SU-DHL-6 (cell line): ENCODE measurements at regions not wholly inside any gene's neighbourhood (a gene's known extent, or its start where the extent isn't known, plus 50 kb on each side); places are given as distances from the start of the nearest gene placed in this dataset.

Experiments
- H2AFZ ChIP-seq: fragments of 200-600 bp; sonication (generic); 2 replicates; pipeline ENCODE4 v1.6.1; 2014; ENCODE audit warnings: low read depth, mild to moderate bottlenecking, moderate library complexity, mixed read lengths, antibody characterized with exemption, low read length; ENCODE audit not compliant: severe bottlenecking
- H3F3A ChIP-seq: fragments of 200-600 bp; shearing (Covaris generic); 2 replicates; pipeline ENCODE4 v1.6.0; 2016; ENCODE audit warnings: antibody characterized with exemption, mild to moderate bottlenecking; ENCODE audit not compliant: insufficient read depth
- H3K27ac ChIP-seq: fragments of 200-600 bp; sonication (generic); 2 replicates; pipeline ENCODE4 v1.5.1; 2016; ENCODE audit warnings: low read depth, mild to moderate bottlenecking, low read length, moderate library complexity, mixed read lengths
- H3K27me3 ChIP-seq: fragments of 200-600 bp; sonication (generic), shearing (Covaris generic); 2 replicates; pipeline ENCODE4 v1.6.0; 2014; ENCODE audit warnings: mild to moderate bottlenecking, low read length
- H3K36me3 ChIP-seq: fragments of 200-600 bp; sonication (generic); 2 replicates; pipeline ENCODE4 v1.6.1; 2014; ENCODE audit warnings: mild to moderate bottlenecking, low read length, mixed read lengths
- H3K4me2 ChIP-seq: fragments of 300-600, 200-600 bp; shearing (Covaris generic), sonication (generic); 2 replicates; pipeline ENCODE4 v1.6.0; 2014; ENCODE audit warnings: low read length, low read depth, mild to moderate bottlenecking; ENCODE audit not compliant: poor library complexity, severe bottlenecking
- H3K4me3 ChIP-seq: fragments of 200-600 bp; sonication (generic); 2 replicates; pipeline ENCODE4 v1.5.1; 2014; ENCODE audit warnings: antibody characterized with exemption, low read length, mild to moderate bottlenecking, mixed read lengths; ENCODE audit not compliant: insufficient read depth, poor library complexity, severe bottlenecking
- H3K79me2 ChIP-seq: fragments of 200-600 bp; sonication (generic); 2 replicates; pipeline ENCODE4 v1.6.1; 2014; ENCODE audit warnings: mild to moderate bottlenecking, low read length, moderate library complexity; ENCODE audit not compliant: insufficient read depth
- H3K9ac ChIP-seq: fragments of 200-600 bp; sonication (generic); 2 replicates; pipeline ENCODE4 v1.7.0; 2014; ENCODE audit warnings: mild to moderate bottlenecking, low read length
- H3K9me2 ChIP-seq: fragments of 200-600 bp; sonication (generic); replicated peaks from 2 replicates; pipeline ENCODE4 v1.6.1; 2014; ENCODE audit warnings: low read length; ENCODE audit not compliant: insufficient read depth
- H3K9me3 ChIP-seq: fragments of 200-600 bp; sonication (generic); 2 replicates; pipeline ENCODE4 v1.6.1; 2014; ENCODE audit warnings: low read length, mixed read lengths; ENCODE audit not compliant: insufficient read depth
- H4K20me1 ChIP-seq: fragments of 200-600 bp; sonication (generic); 2 replicates; pipeline ENCODE4 v1.6.1; 2014; ENCODE audit warnings: low read depth, mild to moderate bottlenecking, antibody characterized with exemption, low read length, moderate library complexity, mixed read lengths
- CTCF ChIP-seq: fragments of 200-600 bp; sonication (generic); IDR thresholded peaks from one replicate; pipeline ENCODE4 v1.5.1; 2017; ENCODE audit warnings: antibody characterized with exemption, mild to moderate bottlenecking, low read length, moderate library complexity; ENCODE audit not compliant: insufficient read depth, poor library complexity, severe bottlenecking
- EZH2phosphoT487 ChIP-seq: fragments of 200-600 bp; sonication (generic), shearing (Covaris generic); conservative IDR thresholded peaks from 2 replicates; pipeline ENCODE4 v1.6.1; 2018; ENCODE audit warnings: mild to moderate bottlenecking, antibody characterized with exemption, low read length, moderate library complexity, mixed read lengths

DNA sequence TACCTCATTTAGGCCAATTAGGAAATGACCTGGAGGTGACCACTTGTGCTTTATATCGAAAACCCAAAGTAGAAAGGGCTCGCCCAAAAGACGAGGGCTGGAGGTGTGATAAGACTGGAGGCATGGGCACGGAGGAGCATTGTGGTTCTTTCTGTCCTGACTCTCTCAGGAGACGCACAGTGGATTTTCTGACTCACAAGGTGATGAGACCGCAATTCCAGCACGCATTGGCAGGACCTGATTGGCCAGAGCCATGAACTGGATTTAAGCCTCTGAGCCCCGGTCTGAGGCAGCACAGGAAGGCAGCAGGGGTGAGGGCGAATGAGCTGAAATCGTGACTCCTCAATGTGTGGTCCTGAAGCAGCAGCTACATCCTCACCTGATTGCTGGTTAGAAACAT is 559.1 kb upstream of the SALL1 start:
- H2AFZ ChIP-seq, result no peak overlapping the region
- no peaks in the 10 kb centered on the region for H3K79me2 ChIP-seq
- H3K27ac ChIP-seq, result no peak overlapping the region
- H4K20me1 ChIP-seq, result no peaks in the 10 kb centered on the region
- no peaks in the 10 kb centered on the region for H3F3A ChIP-seq
- H3K36me3 ChIP-seq, result no peaks in the 10 kb centered on the region
- no peak overlapping the region for H3K4me3 ChIP-seq
- TF ChIP-seq CTCF, result no peak
- TF ChIP-seq EZH2phosphoT487, result no peak
- H3K9me2 ChIP-seq, result no peaks in the 10 kb centered on the region; the same call in 1 of the 2 replicates
- no peak overlapping the region for H3K9ac ChIP-seq
- H3K9me3 ChIP-seq, result no peaks in the 10 kb centered on the region
- H3K27me3 ChIP-seq, result no peaks in the 10 kb centered on the region
- no peak overlapping the region for H3K4me2 ChIP-seq

GRCh38 chr16:51708861-51709260 is 557.8 kb upstream of the SALL1 start:
- Histone ChIP-seq H3K79me2 (no peaks in the 10 kb centered on the region), H3K27me3 (no peaks in the 10 kb centered on the region), H4K20me1 (no peaks in the 10 kb centered on the region), H2AFZ (no peak overlapping the region), H3F3A (no peaks in the 10 kb centered on the region), H3K27ac (no peak overlapping the region), H3K4me3 (no peak overlapping the region), H3K4me2 (no peak overlapping the region), H3K36me3 (no peaks in the 10 kb centered on the region), H3K9ac (no peak overlapping the region), H3K9me3 (no peaks in the 10 kb centered on the region), H3K9me2 (peaks cover under 1% of the 10 kb centered on the region; the same call in 1 of the 2 replicates)
- TF ChIP-seq EZH2phosphoT487 (no peak), CTCF (no peak)

GRCh38 chr16:51707666-51708065 is 556.6 kb upstream of the SALL1 start:
- Histone ChIP-seq H3K36me3 (no peaks in the 10 kb centered on the region), H3K9ac (no peak overlapping the region), H4K20me1 (no peaks in the 10 kb centered on the region), H3K9me3 (no peaks in the 10 kb centered on the region), H3K27me3 (no peaks in the 10 kb centered on the region), H3K4me2 (no peak overlapping the region), H3K79me2 (no peaks in the 10 kb centered on the region), H2AFZ (no peak overlapping the region), H3F3A (no peaks in the 10 kb centered on the region), H3K4me3 (no peak overlapping the region), H3K27ac (no peak overlapping the region), H3K9me2 (0 out of 2 replicates have a peak, but pooled peaks cover 3% of the 10 kb centered on the region)
- TF ChIP-seq EZH2phosphoT487 (no peak), CTCF (no peak)

- TF ChIP-seq EZH2phosphoT487, result no peak
- no peak for TF ChIP-seq CTCF
- Histone ChIP-seq H2AFZ (no peak overlapping the region), H3K79me2 (no peaks in the 10 kb centered on the region), H4K20me1 (no peaks in the 10 kb centered on the region), H3K9me2 (0 out of 2 replicates have a peak, but pooled peaks cover 3% of the 10 kb centered on the region), H3K9me3 (no peaks in the 10 kb centered on the region), H3F3A (no peaks in the 10 kb centered on the region), H3K36me3 (no peaks in the 10 kb centered on the region), H3K27ac (no peak overlapping the region), H3K9ac (no peak overlapping the region), H3K4me2 (no peak overlapping the region), H3K27me3 (no peaks in the 10 kb centered on the region), H3K4me3 (no peak overlapping the region)
Observed at GRCh38 chr16:51705142-51705541, 554.1 kb upstream of the SALL1 start.
